ENCODE measurements at regions not wholly inside any gene's neighbourhood (a gene's known extent, or its start where the extent isn't known, plus 50 kb on each side); places are given as distances from the start of the nearest gene placed in this dataset.

GRCh38 chrX:150127216-150127615 is 188.9 kb upstream of the EOLA2 start:
- Histone ChIP-seq H3K36me3 (no peaks in the 10 kb centered on the region), H3K4me1 (no peaks in the 10 kb centered on the region), H3K27ac (no peak overlapping the region), H3K27me3 (no peaks in the 10 kb centered on the region), H3K4me3 (no peak overlapping the region), H3K9me3 (no peaks in the 10 kb centered on the region)
- ATAC-seq (no peak), DNase-seq (no peak)
- in situ Hi-C loops (cut with MboI; ENCODE audit: low sequenced_read_pairs in 4 of 4), result no loop called here
- TF ChIP-seq POLR2A (IDR thresholded peaks at IDR 0.05), result no peak
- no peak for TF ChIP-seq CTCF (IDR thresholded peaks at IDR 0.05 in 4 of 5, conservative IDR thresholded peaks at IDR 0.05 in 1 of 5)
- intact Hi-C loops (cut with DNase I; ENCODE audit: low total_unique reads), result no loop called here

- no peak for ATAC-seq
- TF ChIP-seq POLR2A (IDR thresholded peaks at IDR 0.05) (no peak), CTCF (IDR thresholded peaks at IDR 0.05 in 4 of 5, conservative IDR thresholded peaks at IDR 0.05 in 1 of 5) (no peak)
- no peaks in the 10 kb centered on the region for H3K36me3 ChIP-seq
- H3K9me3 ChIP-seq, result no peaks in the 10 kb centered on the region
- no peaks in the 10 kb centered on the region for H3K27me3 ChIP-seq
- no peak overlapping the region for H3K27ac ChIP-seq
- no peak overlapping the region for H3K4me3 ChIP-seq
- H3K4me1 ChIP-seq, result peaks cover 2 to 6% of the 10 kb centered on the region in 2 donors
- in situ Hi-C loops (cut with MboI; ENCODE audit: low sequenced_read_pairs in 4 of 4), result no loop called here
- intact Hi-C loops (cut with DNase I; ENCODE audit: low total_unique reads), result no loop called here
- DNase-seq, result no peak
These were observed 205.6 kb upstream of the EOLA2 start for GRCh38 chrX:150143721-150144440.

GRCh38 chrX:150146271-150146896 is 208.1 kb upstream of the EOLA2 start:
- in situ Hi-C loops (cut with MboI; ENCODE audit: low sequenced_read_pairs in 4 of 4) (no loop called here), intact Hi-C loops (cut with DNase I; ENCODE audit: low total_unique reads) (no loop called here)
- Histone ChIP-seq H3K4me1 (peaks cover 7 to 14% of the 10 kb centered on the region in 2 donors), H3K4me3 (no peak overlapping the region), H3K27ac (peak overlapping the region in 2 of 4 donors; percentile 13 to 46), H3K9me3 (no peaks in the 10 kb centered on the region), H3K36me3 (no peaks in the 10 kb centered on the region), H3K27me3 (no peaks in the 10 kb centered on the region)
- ATAC-seq (peak in 1 of 2 donors; percentile 7), DNase-seq (no peak)
- no peak for TF ChIP-seq CTCF (IDR thresholded peaks at IDR 0.05 in 4 of 5, conservative IDR thresholded peaks at IDR 0.05 in 1 of 5)
- no peak for TF ChIP-seq POLR2A (IDR thresholded peaks at IDR 0.05)

DNA sequence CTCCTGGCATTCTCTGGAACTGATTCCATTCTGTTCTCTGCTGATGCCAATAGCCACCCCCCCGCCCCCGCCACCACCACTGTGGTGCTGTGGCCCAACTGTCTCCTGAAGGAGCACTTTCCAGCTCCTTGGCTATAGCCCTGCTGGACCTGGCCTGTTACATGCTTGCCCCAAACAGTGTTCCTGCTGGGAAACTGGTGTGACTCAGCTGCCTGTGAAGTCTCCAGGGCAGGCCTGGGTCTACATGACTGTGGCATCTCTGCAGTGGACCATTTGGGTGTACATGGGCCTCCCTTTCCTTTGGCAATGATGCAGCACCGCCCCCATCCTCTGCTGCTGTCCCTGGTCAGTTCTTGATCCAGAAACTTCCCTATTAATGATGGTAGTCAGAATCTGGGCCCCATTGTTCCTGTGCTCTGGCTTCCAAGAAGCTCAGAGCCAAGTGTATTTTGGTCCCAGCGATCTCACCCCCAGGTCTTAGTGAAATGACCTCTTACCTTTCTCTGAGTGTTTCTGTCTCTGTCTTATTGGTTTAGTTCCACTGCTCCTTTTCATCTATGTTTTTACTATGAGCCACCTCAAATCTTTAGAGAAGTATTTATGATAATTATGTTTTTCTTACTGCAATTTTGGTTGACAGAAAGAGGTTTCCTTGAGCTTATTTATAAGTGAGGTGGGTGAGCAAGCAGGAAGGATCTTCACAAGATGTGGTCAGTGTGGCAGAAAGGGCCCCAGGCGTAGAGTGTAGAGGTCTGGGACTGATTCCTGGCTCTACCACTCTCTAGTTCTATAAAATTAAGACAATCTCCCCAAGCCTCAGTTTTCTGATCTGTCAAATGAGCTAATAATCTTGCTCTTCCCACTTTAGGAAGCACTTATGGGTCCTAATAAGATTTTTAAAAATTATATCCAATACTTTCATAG is 210.7 kb upstream of the EOLA2 start:
- H3K27ac ChIP-seq, result peak overlapping the region; percentile 12 to 52 (median 46)
- no peaks in the 10 kb centered on the region for H3K9me3 ChIP-seq
- ATAC-seq, result peak; percentile 84 to 89
- TF ChIP-seq POLR2A (IDR thresholded peaks at IDR 0.05) (no peak), CTCF (IDR thresholded peaks at IDR 0.05 in 4 of 5, conservative IDR thresholded peaks at IDR 0.05 in 1 of 5) (no peak)
- H3K4me1 ChIP-seq, result peaks cover 7 to 14% of the 10 kb centered on the region in 2 donors
- H3K36me3 ChIP-seq, result no peaks in the 10 kb centered on the region
- peak in 1 of 2 donors; percentile 16 for DNase-seq
- H3K4me3 ChIP-seq, result no peak overlapping the region
- H3K27me3 ChIP-seq, result no peaks in the 10 kb centered on the region
- intact Hi-C loops (cut with DNase I; ENCODE audit: low total_unique reads), result no loop called here
- in situ Hi-C loops (cut with MboI; ENCODE audit: low sequenced_read_pairs in 4 of 4), result no loop called here

All from gastrocnemius medialis (tissue), 4 donors.